Coronary artery (tissue), 2 donors: ENCODE measurements at regions not wholly inside any gene's neighbourhood (a gene's known extent, or its start where the extent isn't known, plus 50 kb on each side); places are given as distances from the start of the nearest gene placed in this dataset.

Experiments
- DNase-seq: peaks from one replicate; pipeline ENCODE4 v3.0.0-alpha.2; 2017; ENCODE audit warnings: low spot score
- H3K27ac ChIP-seq, 2 donors: fragments of 200-600 bp; sonication (generic); one replicate each; pipeline ENCODE4 v1.5.1; 2016 to 2019
- H3K4me3 ChIP-seq: fragments of 200-600 bp; sonication (generic); 2 replicates; pipeline ENCODE4 v1.5.1; 2016; ENCODE audit warnings: mild to moderate bottlenecking, moderate library complexity
- CTCF ChIP-seq: fragments of 200-600 bp; sonication (generic); IDR thresholded peaks from one replicate; pipeline ENCODE4 v1.5.1; 2019; ENCODE audit warnings: antibody characterized with exemption

GRCh38 chr4:180683186-180683585 is 1560.0 kb upstream of the TENM3 start:
- DNase-seq: no peak
- no peak overlapping the region for H3K4me3 ChIP-seq
- H3K27ac ChIP-seq: no peak overlapping the region
- TF ChIP-seq CTCF: no peak

GRCh38 chr4:180688480-180688879 is 1554.7 kb upstream of the TENM3 start:
- no peak overlapping the region for H3K27ac ChIP-seq
- TF ChIP-seq CTCF: no peak
- H3K4me3 ChIP-seq: no peak overlapping the region
- no peak for DNase-seq

- TF ChIP-seq CTCF: no peak
Observed at GRCh38 chr4:180694875-180695274, 1548.3 kb upstream of the TENM3 start.

GRCh38 chr4:180695851-180696250 is 1547.4 kb upstream of the TENM3 start:
- H3K27ac ChIP-seq: no peak overlapping the region
- H3K4me3 ChIP-seq: no peak overlapping the region
- no peak for TF ChIP-seq CTCF
- DNase-seq: no peak

More at GRCh38 chr4:180694875-180695274, 1548.3 kb upstream of the TENM3 start:
- Histone ChIP-seq H3K27ac (no peak overlapping the region), H3K4me3 (no peak overlapping the region)
- DNase-seq: no peak

GRCh38 chr4:180696460-180697092 is 1546.6 kb upstream of the TENM3 start:
- TF ChIP-seq CTCF: no peak
- Histone ChIP-seq H3K27ac (no peak overlapping the region), H3K4me3 (no peak overlapping the region)
- no peak for DNase-seq

GRCh38 chr4:180698550-180699195 is 1544.5 kb upstream of the TENM3 start:
- no peak for TF ChIP-seq CTCF
- H3K27ac ChIP-seq: no peak overlapping the region
- no peak for DNase-seq
- H3K4me3 ChIP-seq: no peak overlapping the region

GRCh38 chr4:180706766-180707165 is 1536.4 kb upstream of the TENM3 start:
- no peak for TF ChIP-seq CTCF
- no peak overlapping the region for H3K27ac ChIP-seq
- no peak overlapping the region for H3K4me3 ChIP-seq
- DNase-seq: no peak
